CD4-positive, alpha-beta T cell treated with Interleukin-6 at 100 ng/mL for 8 hours (primary cell): ENCODE measurements at regions not wholly inside any gene's neighbourhood (a gene's known extent, or its start where the extent isn't known, plus 50 kb on each side); places are given as distances from the start of the nearest gene placed in this dataset.

Experiments
- DNase-seq: peaks from one replicate; pipeline ENCODE4 v3.0.0-alpha.2; 2020; ENCODE audit warnings: mixed read lengths, low spot score

GRCh38 chr7:121525155-121525819, 129.2 kb upstream of the FAM3C start:
- no peak for DNase-seq

GRCh38 chr7:121521711-121522400, 125.7 kb upstream of the FAM3C start:
- no peak for DNase-seq

- no peak for DNase-seq
These were observed 124.8 kb upstream of the FAM3C start for GRCh38 chr7:121520911-121521310.

- DNase-seq = no peak
These were observed 123.7 kb upstream of the FAM3C start for GRCh38 chr7:121519548-121520521.

- no peak for DNase-seq
These were observed 121.5 kb upstream of the FAM3C start for GRCh38 chr7:121517591-121517990.

GRCh38 chr7:121516821-121517220, 120.7 kb upstream of the FAM3C start:
- DNase-seq = no peak

GRCh38 chr7:121515630-121516401, 119.7 kb upstream of the FAM3C start:
- DNase-seq = no peak

- no peak for DNase-seq
These were observed 119.1 kb upstream of the FAM3C start for GRCh38 chr7:121515229-121515628.

GRCh38 chr7:121513105-121513504, 117.0 kb upstream of the FAM3C start:
- DNase-seq = no peak

- no peak for DNase-seq
These were observed 114.9 kb upstream of the FAM3C start for GRCh38 chr7:121510858-121511482.

- DNase-seq = no peak
These were observed 114.2 kb upstream of the FAM3C start for GRCh38 chr7:121510302-121510701.

- no peak for DNase-seq
These were observed 109.6 kb upstream of the FAM3C start for GRCh38 chr7:121505540-121506182.

GRCh38 chr7:121505021-121505420, 108.9 kb upstream of the FAM3C start:
- no peak for DNase-seq

GRCh38 chr7:121504482-121504881, 108.4 kb upstream of the FAM3C start:
- DNase-seq = no peak

GRCh38 chr7:121503730-121504129, 107.6 kb upstream of the FAM3C start:
- no peak for DNase-seq

- no peak for DNase-seq
These were observed 106.9 kb upstream of the FAM3C start for GRCh38 chr7:121503039-121503438.

GRCh38 chr7:121501566-121501965, 105.5 kb upstream of the FAM3C start:
- DNase-seq = no peak

- DNase-seq = no peak
These were observed 104.4 kb upstream of the FAM3C start for GRCh38 chr7:121500360-121501058.

GRCh38 chr7:121499624-121500023, 103.5 kb upstream of the FAM3C start:
- no peak for DNase-seq

GRCh38 chr7:121498816-121499215, 102.7 kb upstream of the FAM3C start:
- DNase-seq = no peak
